OCI-LY7 (cell line): ENCODE measurements at regions not wholly inside any gene's neighbourhood (a gene's known extent, or its start where the extent isn't known, plus 50 kb on each side); places are given as distances from the start of the nearest gene placed in this dataset.

Experiments used
- BruUV-seq: library from RNA; stranded (reverse); fragments of 400-500 nt; replicated peaks from 2 replicates; lab custom pipeline; 2021; lab: Mats Ljungman, UMichigan
- CTCF ChIA-PET: fragments of 300-600 bp; sonication (Branson Sonifier 250); formaldehyde crosslinking; loops from one replicate; lab custom pipeline; 2022; ENCODE audit warnings: antibody characterized with exemption; ENCODE audit not compliant: unreplicated experiment; lab: Charles Lee
- POLR2A ChIA-PET: fragments of 300-600 bp; sonication (Branson Sonifier 250); formaldehyde crosslinking; loops from one replicate; lab custom pipeline; 2022; ENCODE audit warnings: antibody characterized with exemption; lab: Charles Lee
- DNase-seq: peaks from one replicate; pipeline ENCODE4 v3.0.0-alpha.2; 2015; ENCODE audit warnings: low spot score
- H2AFZ ChIP-seq: fragments of 200-600 bp; sonication (generic), shearing (Covaris generic); 2 replicates; pipeline ENCODE4 v1.6.1; 2014; ENCODE audit warnings: mild to moderate bottlenecking, antibody characterized with exemption, low read length, moderate library complexity
- H3K27ac ChIP-seq: fragments of 200-600 bp; sonication (generic); 2 replicates; pipeline ENCODE4 v1.5.1; 2014; ENCODE audit warnings: mixed run types, low read depth, mild to moderate bottlenecking, moderate library complexity, low read length, inconsistent platforms; ENCODE audit not compliant: poor library complexity, severe bottlenecking
- H3K36me3 ChIP-seq: fragments of 200-600 bp; sonication (generic); 2 replicates; pipeline ENCODE4 v1.6.1; 2014; ENCODE audit warnings: mild to moderate bottlenecking, antibody characterized with exemption, low read length, moderate library complexity, mixed read lengths; ENCODE audit not compliant: insufficient read depth
- H3K4me1 ChIP-seq: fragments of 200-600 bp; sonication (generic); 2 replicates; pipeline ENCODE4 v1.5.1; 2014; ENCODE audit warnings: mild to moderate bottlenecking, low read length; ENCODE audit not compliant: insufficient read depth, poor library complexity, severe bottlenecking
- H3K4me2 ChIP-seq: fragments of 200-600 bp; sonication (generic); 2 replicates; pipeline ENCODE4 v1.6.1; 2014; ENCODE audit warnings: mild to moderate bottlenecking, low read length
- H3K4me3 ChIP-seq: fragments of 200-600 bp; sonication (generic); 2 replicates; pipeline ENCODE4 v1.5.1; 2014; ENCODE audit warnings: mild to moderate bottlenecking, low read depth, low read length; ENCODE audit not compliant: poor library complexity, severe bottlenecking
- H3K79me2 ChIP-seq: fragments of 200-600 bp; sonication (generic); 2 replicates; pipeline ENCODE4 v1.6.1; 2016; ENCODE audit warnings: low read depth, mild to moderate bottlenecking, low read length, moderate library complexity, mixed read lengths; ENCODE audit not compliant: insufficient read depth
- H3K9me2 ChIP-seq: fragments of 200-600 bp; sonication (generic); 2 replicates; pipeline ENCODE4 v1.6.1; 2016; ENCODE audit warnings: mild to moderate bottlenecking, low read length, mixed read lengths; ENCODE audit not compliant: insufficient read depth
- H3K9me3 ChIP-seq: fragments of 200-600 bp; sonication (generic); 2 replicates; pipeline ENCODE4 v1.6.1; 2014; ENCODE audit warnings: mild to moderate bottlenecking, mixed run types, low read length, mixed read lengths
- H4K20me1 ChIP-seq: fragments of 200-600 bp; sonication (generic); 2 replicates; pipeline ENCODE4 v1.6.1; 2014; ENCODE audit warnings: mild to moderate bottlenecking, antibody characterized with exemption, low read length, moderate library complexity, mixed read lengths; ENCODE audit not compliant: insufficient read depth
- EZH2phosphoT487 ChIP-seq: fragments of 200-600 bp; sonication (generic); IDR thresholded peaks from 2 replicates; pipeline ENCODE4 v1.6.1; 2018; ENCODE audit warnings: low read depth, borderline replicate concordance, mild to moderate bottlenecking, mixed run types, antibody characterized with exemption, low read length, moderate library complexity, mixed read lengths
- intact Hi-C: fragments of 100-400 bp; cut with micrococcal nuclease; formaldehyde crosslinking; loops from one replicate; pipeline ENCODE4 v1.10.0; 2022; ENCODE audit not compliant: unreplicated experiment
- TF ChIP-seq, protein P1 (sequence below): fragments of 200-600 bp; sonication (generic); conservative IDR thresholded peaks from 2 replicates; pipeline ENCODE4 v1.5.1; 2014; ENCODE audit warnings: mild to moderate bottlenecking, antibody characterized with exemption, low read length, moderate library complexity, mixed read lengths

DNA sequence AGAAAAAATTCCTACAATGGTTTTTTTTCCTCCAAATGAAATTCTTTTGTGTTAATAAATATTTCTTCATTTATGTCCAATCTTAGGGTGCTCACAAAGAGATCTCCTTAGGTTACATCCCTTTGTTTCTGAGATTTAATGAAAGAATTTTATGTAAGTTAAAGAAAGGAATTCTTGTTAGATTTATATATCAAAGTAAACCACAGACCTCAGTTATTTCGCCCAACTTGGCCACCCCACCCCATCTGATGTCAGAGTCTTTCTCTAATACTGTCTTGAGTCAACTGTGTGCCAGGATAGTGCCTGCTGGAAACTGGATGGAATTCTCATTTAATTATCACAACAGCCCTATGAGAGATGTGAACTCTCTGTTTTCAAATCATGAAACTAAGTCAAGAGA, 259.9 kb downstream of the OPA1 start:
- Histone ChIP-seq H3K9me2 (no peaks in the 10 kb centered on the region), H4K20me1 (no peaks in the 10 kb centered on the region), H3K27ac (no peak overlapping the region), H3K79me2 (no peaks in the 10 kb centered on the region), H2AFZ (peak overlapping the region; percentile 49; the same call in 1 of the 2 replicates), H3K4me1 (peaks cover 11% of the 10 kb centered on the region), H3K36me3 (no peaks in the 10 kb centered on the region; the same call in 1 of the 2 replicates), H3K4me2 (no peak overlapping the region), H3K4me3 (no peak overlapping the region), H3K9me3 (no peaks in the 10 kb centered on the region)
- DNase-seq, result no peak
- intact Hi-C loops, result no loop called here
- TF ChIP-seq, protein P1, sequence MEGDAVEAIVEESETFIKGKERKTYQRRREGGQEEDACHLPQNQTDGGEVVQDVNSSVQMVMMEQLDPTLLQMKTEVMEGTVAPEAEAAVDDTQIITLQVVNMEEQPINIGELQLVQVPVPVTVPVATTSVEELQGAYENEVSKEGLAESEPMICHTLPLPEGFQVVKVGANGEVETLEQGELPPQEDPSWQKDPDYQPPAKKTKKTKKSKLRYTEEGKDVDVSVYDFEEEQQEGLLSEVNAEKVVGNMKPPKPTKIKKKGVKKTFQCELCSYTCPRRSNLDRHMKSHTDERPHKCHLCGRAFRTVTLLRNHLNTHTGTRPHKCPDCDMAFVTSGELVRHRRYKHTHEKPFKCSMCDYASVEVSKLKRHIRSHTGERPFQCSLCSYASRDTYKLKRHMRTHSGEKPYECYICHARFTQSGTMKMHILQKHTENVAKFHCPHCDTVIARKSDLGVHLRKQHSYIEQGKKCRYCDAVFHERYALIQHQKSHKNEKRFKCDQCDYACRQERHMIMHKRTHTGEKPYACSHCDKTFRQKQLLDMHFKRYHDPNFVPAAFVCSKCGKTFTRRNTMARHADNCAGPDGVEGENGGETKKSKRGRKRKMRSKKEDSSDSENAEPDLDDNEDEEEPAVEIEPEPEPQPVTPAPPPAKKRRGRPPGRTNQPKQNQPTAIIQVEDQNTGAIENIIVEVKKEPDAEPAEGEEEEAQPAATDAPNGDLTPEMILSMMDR, result no peak
- TF ChIP-seq EZH2phosphoT487, result no peak
- CTCF ChIA-PET, result no interaction called here
- POLR2A ChIA-PET, result interaction anchor here (0.7 to 1.5 kb wide), 4 partner anchors 9 to 284 kb away, joined by 3 to 5 read pairs (median 4); no protein-coding TSS in a partner anchor
- no TSS peak for BruUV-seq

DNA sequence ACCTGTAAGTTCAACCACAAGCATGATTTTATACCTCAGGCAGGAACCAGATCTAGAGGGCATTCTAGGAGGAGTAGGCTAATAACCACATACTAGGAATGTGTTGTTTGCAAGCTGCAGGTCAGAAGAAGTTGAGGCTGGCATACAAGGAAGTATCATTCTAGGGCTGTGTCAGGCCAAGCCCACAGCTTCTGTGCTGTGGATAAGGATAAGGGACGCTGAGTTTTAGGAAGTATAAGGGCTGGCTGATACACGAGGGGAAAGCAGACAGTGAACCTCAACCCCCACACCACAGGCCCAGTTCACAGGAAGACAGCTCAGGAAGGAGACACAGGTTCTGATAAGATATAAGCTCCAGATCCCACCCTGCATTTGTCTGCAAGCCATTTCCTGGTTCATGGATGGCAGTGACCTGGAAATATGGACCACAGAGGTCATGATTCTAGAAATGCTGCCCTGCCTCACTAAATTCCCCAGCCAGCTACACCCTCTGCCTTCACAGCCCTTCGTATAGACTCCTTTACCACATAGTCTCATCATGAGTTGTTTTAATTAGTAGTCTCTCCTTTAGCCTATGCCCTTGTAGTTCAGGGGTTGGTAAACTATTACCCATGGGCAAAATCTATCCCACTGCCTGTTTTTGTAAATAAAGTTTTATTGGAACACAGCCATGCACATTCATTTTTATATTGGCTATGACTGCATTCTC, 260.7 kb downstream of the OPA1 start:
- no TSS peak for BruUV-seq

More for the DNA sequence above, 260.7 kb downstream of the OPA1 start:
- Histone ChIP-seq H3K9me2 (no peaks in the 10 kb centered on the region), H3K27ac (no peak overlapping the region), H3K4me2 (no peak overlapping the region), H3K9me3 (no peaks in the 10 kb centered on the region), H2AFZ (peak overlapping the region; percentile 49), H3K36me3 (no peaks in the 10 kb centered on the region; the same call in 1 of the 2 replicates), H3K79me2 (no peaks in the 10 kb centered on the region), H3K4me1 (peaks cover 11% of the 10 kb centered on the region), H4K20me1 (no peaks in the 10 kb centered on the region), H3K4me3 (no peak overlapping the region)
- no peak for DNase-seq
- ChIA-PET CTCF (no interaction called here), POLR2A (interaction anchor here (0.6 to 1.5 kb wide), 7 partner anchors 8 to 415 kb away, joined by 3 to 5 read pairs (median 3); no protein-coding TSS in a partner anchor)
- TF ChIP-seq EZH2phosphoT487, result no peak
- TF ChIP-seq, protein P1, result no peak
- intact Hi-C loops, result no loop called here
